Suprapubic skin (tissue), 3 donors: ENCODE measurements at regions not wholly inside any gene's neighbourhood (a gene's known extent, or its start where the extent isn't known, plus 50 kb on each side); places are given as distances from the start of the nearest gene placed in this dataset.

Source experiments
- CTCF ChIP-seq, 2 donors: fragments of 200-600 bp in 1 of 2; fragments of 450-650 bp in 1 of 2; sonication (generic) in 1 of 2; IDR thresholded peaks; one replicate each; pipeline ENCODE4 v1.5.1; 2016 to 2019; ENCODE audit warnings: antibody characterized with exemption in 2 of 2, mild to moderate bottlenecking in 1 of 2, moderate library complexity in 1 of 2
- POLR2AphosphoS5 ChIP-seq, 3 donors: sonication (generic); formaldehyde crosslinking; IDR thresholded peaks; one replicate each; pipeline ENCODE4 v1.6.1; 2017; ENCODE audit warnings: antibody characterized with exemption in 3 of 3

DNA sequence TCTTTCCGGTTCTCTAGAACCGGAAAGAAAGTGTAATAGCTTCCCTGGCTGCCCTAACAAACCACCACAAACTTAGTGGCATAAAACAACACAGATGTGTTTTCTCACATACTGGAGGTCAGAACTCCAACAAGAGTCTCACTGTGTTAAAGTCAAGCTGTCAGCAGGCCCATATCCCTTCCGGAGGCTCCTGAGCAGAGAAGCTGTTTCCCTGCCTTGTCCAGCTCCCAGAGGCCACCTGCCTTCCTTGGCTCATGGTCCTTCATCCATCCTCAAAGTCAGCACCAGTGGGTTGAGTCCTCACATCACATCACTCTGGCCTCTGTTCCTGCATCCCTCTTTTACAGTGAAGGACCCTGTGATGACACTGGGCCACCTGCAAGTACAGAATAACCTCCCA is 49.8 kb upstream of the HMX1 start:
- TF ChIP-seq CTCF (IDR thresholded peaks at IDR 0.05) (no peak), POLR2AphosphoS5 (IDR thresholded peaks at IDR 0.05) (no peak)
